ENCODE measurements at regions not wholly inside any gene's neighbourhood (a gene's known extent, or its start where the extent isn't known, plus 50 kb on each side); places are given as distances from the start of the nearest gene placed in this dataset.
"Not testable (repeated sequence)": the region's sequence is repeated elsewhere in the genome, so short reads cannot be mapped to it uniquely, and the experiment has no call there.

- DNase-seq (ENCODE audit: low spot score): no peak
Observed at GRCh38 chr1:177640687-177641086, 329.2 kb downstream of the SEC16B start.

DNA sequence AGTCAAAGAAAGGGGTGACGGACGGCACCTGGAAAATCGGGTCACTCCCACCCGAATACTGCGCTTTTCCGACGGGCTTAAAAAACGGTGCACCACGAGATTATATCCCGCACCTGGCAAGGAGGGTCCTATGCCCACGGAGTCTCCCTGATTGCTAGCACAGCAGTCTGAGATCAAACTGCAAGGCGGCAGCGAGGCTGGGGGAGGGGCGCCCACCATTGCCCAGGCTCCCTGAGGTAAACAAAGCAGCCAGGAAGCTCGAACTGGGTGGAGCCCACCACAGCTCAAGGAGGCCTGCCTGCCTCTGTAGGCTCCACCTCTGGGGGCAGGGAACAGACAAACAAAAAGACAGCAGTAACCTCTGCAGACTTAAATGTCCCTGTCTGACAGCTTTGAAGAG is 335.7 kb downstream of the SEC16B start:
- not testable (repeated sequence) for DNase-seq (ENCODE audit: low spot score)

- DNase-seq (ENCODE audit: low spot score): no peak
Observed at GRCh38 chr1:177632923-177633615, 336.8 kb downstream of the SEC16B start.

- no peak for DNase-seq (ENCODE audit: low spot score)
Observed at GRCh38 chr1:177631770-177632169, 338.1 kb downstream of the SEC16B start.

GRCh38 chr1:177629526-177629925 is 340.3 kb downstream of the SEC16B start:
- DNase-seq (ENCODE audit: low spot score): no peak

GRCh38 chr1:177627148-177627910 is 342.5 kb downstream of the SEC16B start:
- no peak for DNase-seq (ENCODE audit: low spot score)

- no peak for DNase-seq (ENCODE audit: low spot score)
Observed at GRCh38 chr1:177620636-177621190, 349.1 kb downstream of the SEC16B start.

DNA sequence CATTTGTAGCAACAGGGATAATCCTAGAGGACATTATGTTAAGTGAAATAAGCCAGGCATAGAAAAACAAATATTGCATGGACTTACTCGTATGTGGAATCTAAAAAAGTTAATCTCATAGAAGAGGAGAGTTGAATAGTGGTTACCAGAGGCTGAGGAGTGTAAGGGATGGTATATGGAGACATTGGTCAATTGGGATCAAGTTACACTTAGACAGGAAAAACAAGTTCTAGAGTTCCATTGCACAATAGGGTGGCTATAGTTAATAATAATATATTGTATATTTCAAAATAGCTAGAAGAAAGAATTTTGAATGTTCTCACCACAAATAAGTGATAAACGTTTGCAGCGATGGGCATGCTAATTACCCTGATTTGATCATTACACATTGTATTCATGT is 354.6 kb downstream of the SEC16B start:
- no peak for DNase-seq (ENCODE audit: low spot score)

GRCh38 chr1:177611402-177611801 is 358.5 kb downstream of the SEC16B start:
- DNase-seq (ENCODE audit: low spot score): no peak

- no peak for DNase-seq (ENCODE audit: low spot score)
Observed at GRCh38 chr1:177609953-177610352, 359.9 kb downstream of the SEC16B start.

DNA sequence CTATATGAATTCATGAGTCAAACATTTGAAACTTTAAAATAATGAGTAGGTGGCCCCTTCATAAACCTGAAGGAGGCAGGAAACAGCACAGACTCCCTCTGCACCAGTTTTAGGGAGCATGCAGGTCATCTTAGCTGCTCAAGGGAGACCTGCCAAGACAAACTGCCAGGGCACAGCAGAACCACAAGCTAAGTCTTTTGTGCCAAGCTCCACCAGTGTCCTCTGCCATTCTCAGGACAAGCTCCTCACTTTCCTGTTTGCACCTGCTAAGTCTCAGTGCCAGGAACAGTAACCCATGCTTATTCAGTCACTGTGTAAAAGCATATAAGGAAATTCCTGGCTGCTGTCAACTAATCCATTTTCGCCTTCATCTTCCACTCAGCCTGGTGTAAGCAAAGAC is 368.9 kb downstream of the SEC16B start:
- DNase-seq (ENCODE audit: low spot score): no peak

DNA sequence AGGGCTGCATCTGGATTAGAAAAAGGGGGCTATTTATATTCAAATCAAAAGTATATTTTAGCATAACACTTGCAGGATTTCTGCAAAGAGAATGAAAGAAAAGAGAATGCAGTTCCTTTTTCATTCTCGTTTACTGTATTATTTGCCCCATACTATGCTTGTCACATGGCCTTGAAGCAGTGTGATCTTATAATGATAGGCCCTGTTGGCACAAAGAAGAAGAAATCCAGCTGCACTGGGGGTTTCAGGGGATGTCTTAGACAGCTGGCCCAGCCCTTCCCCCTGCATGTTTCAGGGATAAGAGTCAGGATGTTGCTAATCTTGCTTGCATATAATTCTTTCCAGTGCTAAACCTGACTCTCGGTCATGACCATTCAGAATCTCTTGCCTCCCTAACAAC is 369.5 kb downstream of the SEC16B start:
- DNase-seq (ENCODE audit: low spot score): no peak

- DNase-seq (ENCODE audit: low spot score): no peak
Observed at GRCh38 chr1:177597393-177597792, 372.5 kb downstream of the SEC16B start.

DNA sequence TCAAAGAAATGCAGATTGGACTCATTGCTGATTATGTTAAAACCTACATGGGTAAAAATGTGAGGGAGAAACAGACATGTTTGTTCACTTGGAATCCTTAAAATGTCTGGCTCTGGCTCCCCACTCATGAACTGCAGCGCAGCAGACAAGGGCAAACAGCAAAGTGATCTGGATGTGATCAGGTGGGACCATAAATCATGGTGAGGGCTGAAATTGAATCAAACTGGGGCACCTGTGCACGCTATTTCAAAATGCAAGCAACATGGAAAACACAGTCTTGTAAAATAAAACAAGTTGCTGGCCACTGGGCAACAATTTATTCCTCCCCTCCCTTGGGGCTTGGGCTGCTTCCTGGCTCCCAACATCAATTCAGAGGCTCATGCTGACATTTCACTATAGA is 373.4 kb downstream of the SEC16B start:
- no peak for DNase-seq (ENCODE audit: low spot score)

GRCh38 chr1:177593105-177593504 is 376.8 kb downstream of the SEC16B start:
- no peak for DNase-seq (ENCODE audit: low spot score)

GRCh38 chr1:177592624-177593023 is 377.2 kb downstream of the SEC16B start:
- no peak for DNase-seq (ENCODE audit: low spot score)

GRCh38 chr1:177591155-177591554 is 378.7 kb downstream of the SEC16B start:
- DNase-seq (ENCODE audit: low spot score): no peak

DNA sequence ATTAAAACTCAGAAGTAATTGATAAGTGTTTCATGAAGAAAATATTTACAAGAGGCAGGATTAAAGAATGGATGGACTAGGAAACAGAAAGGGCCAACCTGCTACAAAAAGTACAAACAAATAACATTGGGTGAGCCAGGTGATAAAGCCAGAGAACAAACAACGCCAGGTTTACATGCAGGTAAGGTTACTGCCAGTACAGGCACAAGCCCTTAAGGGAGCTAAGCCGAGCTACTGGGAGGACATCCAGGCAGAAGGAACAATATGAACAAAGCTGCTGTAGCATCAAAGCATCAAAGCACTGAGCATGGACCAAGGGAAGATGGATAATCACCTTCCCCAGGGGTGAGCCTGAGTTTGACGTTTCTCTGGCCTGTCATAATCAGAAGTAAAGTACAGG is 380.7 kb downstream of the SEC16B start:
- no peak for DNase-seq (ENCODE audit: low spot score)

DNA sequence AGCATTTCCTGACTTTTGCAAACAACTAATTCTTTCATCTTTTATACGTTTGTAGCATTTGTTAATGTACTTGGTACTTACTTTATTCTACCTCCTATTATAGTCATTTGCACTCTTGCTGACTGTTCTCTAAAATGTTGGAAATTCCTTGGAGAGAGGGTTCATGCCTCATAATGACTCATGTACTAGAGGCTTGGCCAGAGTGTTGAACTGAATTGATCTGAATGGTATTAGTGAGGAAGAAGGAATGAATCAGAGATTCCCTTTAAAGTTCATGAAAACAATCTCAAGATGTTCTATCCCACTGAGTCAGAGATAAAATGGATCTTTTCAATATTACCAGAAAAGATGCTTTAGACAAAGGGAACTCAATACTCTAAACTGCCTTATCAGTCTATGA is 383.4 kb downstream of the SEC16B start:
- DNase-seq (ENCODE audit: low spot score): no peak

GRCh38 chr1:177585302-177586220 is 384.3 kb downstream of the SEC16B start:
- no peak for DNase-seq (ENCODE audit: low spot score)

- no peak for DNase-seq (ENCODE audit: low spot score)
Observed at GRCh38 chr1:177573901-177574300, 396.0 kb downstream of the SEC16B start.

DNA sequence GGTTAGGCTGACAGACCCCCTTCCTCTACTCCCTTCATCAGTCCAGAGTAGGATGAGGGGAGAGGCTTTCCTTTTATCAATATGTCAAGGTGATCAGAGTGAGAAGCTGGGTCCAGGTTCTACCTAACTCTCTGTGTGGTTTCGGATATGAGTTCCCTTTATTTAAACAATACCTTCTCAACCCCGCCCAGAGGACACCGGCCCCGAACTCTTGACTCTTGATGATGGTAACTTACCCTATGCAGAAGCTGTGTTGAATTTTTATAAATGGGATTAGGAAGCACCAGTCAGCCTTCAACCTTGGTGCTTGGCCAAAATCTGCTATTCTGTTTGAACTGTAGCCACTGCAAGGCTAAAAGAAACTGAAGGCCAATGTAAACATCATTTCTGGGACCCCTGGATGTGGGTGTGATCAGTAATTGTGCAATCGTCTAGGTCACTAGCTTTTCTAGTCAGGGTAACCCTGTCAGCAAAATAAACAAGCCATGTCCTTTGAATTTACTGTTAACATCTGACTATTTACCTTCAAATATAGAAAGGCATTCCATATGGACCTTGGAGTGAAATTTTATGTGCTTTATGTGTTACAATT is 398.3 kb downstream of the SEC16B start:
- no peak for DNase-seq (ENCODE audit: low spot score)
